SK-N-SH (cell line): ENCODE measurements at regions not wholly inside any gene's neighbourhood (a gene's known extent, or its start where the extent isn't known, plus 50 kb on each side); places are given as distances from the start of the nearest gene placed in this dataset.

Experiments
- EP300 ChIP-seq, 2 experiments: IDR thresholded peaks; 2 replicates each; pipeline versions ENCODE4 v1.4.0 to v1.6.1; 2012; ENCODE audit warnings: borderline replicate concordance in 1 of 2, low read depth in 1 of 2, low read length in 1 of 2
- FOXM1 ChIP-seq: IDR thresholded peaks from 2 replicates; pipeline ENCODE4 v1.4.0; 2012; ENCODE audit warnings: low read depth, mild to moderate bottlenecking
- IRF3 ChIP-seq: fragments of 150-350 bp; IDR thresholded peaks from 2 replicates; pipeline ENCODE4 v1.6.1; 2016; ENCODE audit warnings: mild to moderate bottlenecking, low read depth, low read length
- POLR2AphosphoS5 ChIP-seq: IDR thresholded peaks from 2 replicates; pipeline ENCODE4 v1.6.1; 2012; ENCODE audit warnings: low read depth, low read length
- RAD21 ChIP-seq: IDR thresholded peaks from 2 replicates; pipeline ENCODE4 v1.6.1; 2012; ENCODE audit warnings: mild to moderate bottlenecking, low read length
- SMC3 ChIP-seq: IDR thresholded peaks from 2 replicates; pipeline ENCODE4 v1.6.1; 2012; ENCODE audit warnings: low read depth, low read length, improper control_type of control experiment
- TF ChIP-seq, protein P1 (sequence below): fragments of 200-600 bp; sonication (generic); IDR thresholded peaks from 2 replicates; pipeline ENCODE4 v1.6.1; 2017; ENCODE audit warnings: antibody characterized with exemption, mild to moderate bottlenecking, moderate library complexity
- TF ChIP-seq, protein P2 (sequence below): IDR thresholded peaks from 2 replicates; pipeline ENCODE4 v1.6.1; 2012; ENCODE audit warnings: mild to moderate bottlenecking, low read depth, low read length, moderate library complexity

- TF ChIP-seq RAD21, result no peak
- TF ChIP-seq, protein P1, sequence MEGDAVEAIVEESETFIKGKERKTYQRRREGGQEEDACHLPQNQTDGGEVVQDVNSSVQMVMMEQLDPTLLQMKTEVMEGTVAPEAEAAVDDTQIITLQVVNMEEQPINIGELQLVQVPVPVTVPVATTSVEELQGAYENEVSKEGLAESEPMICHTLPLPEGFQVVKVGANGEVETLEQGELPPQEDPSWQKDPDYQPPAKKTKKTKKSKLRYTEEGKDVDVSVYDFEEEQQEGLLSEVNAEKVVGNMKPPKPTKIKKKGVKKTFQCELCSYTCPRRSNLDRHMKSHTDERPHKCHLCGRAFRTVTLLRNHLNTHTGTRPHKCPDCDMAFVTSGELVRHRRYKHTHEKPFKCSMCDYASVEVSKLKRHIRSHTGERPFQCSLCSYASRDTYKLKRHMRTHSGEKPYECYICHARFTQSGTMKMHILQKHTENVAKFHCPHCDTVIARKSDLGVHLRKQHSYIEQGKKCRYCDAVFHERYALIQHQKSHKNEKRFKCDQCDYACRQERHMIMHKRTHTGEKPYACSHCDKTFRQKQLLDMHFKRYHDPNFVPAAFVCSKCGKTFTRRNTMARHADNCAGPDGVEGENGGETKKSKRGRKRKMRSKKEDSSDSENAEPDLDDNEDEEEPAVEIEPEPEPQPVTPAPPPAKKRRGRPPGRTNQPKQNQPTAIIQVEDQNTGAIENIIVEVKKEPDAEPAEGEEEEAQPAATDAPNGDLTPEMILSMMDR, result no peak
- TF ChIP-seq, protein P2, sequence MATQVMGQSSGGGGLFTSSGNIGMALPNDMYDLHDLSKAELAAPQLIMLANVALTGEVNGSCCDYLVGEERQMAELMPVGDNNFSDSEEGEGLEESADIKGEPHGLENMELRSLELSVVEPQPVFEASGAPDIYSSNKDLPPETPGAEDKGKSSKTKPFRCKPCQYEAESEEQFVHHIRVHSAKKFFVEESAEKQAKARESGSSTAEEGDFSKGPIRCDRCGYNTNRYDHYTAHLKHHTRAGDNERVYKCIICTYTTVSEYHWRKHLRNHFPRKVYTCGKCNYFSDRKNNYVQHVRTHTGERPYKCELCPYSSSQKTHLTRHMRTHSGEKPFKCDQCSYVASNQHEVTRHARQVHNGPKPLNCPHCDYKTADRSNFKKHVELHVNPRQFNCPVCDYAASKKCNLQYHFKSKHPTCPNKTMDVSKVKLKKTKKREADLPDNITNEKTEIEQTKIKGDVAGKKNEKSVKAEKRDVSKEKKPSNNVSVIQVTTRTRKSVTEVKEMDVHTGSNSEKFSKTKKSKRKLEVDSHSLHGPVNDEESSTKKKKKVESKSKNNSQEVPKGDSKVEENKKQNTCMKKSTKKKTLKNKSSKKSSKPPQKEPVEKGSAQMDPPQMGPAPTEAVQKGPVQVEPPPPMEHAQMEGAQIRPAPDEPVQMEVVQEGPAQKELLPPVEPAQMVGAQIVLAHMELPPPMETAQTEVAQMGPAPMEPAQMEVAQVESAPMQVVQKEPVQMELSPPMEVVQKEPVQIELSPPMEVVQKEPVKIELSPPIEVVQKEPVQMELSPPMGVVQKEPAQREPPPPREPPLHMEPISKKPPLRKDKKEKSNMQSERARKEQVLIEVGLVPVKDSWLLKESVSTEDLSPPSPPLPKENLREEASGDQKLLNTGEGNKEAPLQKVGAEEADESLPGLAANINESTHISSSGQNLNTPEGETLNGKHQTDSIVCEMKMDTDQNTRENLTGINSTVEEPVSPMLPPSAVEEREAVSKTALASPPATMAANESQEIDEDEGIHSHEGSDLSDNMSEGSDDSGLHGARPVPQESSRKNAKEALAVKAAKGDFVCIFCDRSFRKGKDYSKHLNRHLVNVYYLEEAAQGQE, result no peak
- TF ChIP-seq EP300 (IDR thresholded peaks at IDR 0.05; ENCODE audit: borderline replicate concordance in 1 of 2, low read depth in 1 of 2, low read length in 1 of 2), result no peak
- no peak for TF ChIP-seq SMC3
- TF ChIP-seq POLR2AphosphoS5, result no peak
- TF ChIP-seq IRF3, result no peak
- no peak for TF ChIP-seq FOXM1
Observed at GRCh38 chr4:112845386-112845785, 204.1 kb upstream of the ANK2 start.
